Coronary artery (tissue), 2 donors: ENCODE measurements at regions not wholly inside any gene's neighbourhood (a gene's known extent, or its start where the extent isn't known, plus 50 kb on each side); places are given as distances from the start of the nearest gene placed in this dataset.

Experiments used
- DNase-seq: peaks from one replicate; pipeline ENCODE4 v3.0.0-alpha.2; 2017; ENCODE audit warnings: low spot score
- H3K27ac ChIP-seq, 2 donors: fragments of 200-600 bp; sonication (generic); one replicate each; pipeline ENCODE4 v1.5.1; 2016 to 2019
- H3K4me3 ChIP-seq: fragments of 200-600 bp; sonication (generic); 2 replicates; pipeline ENCODE4 v1.5.1; 2016; ENCODE audit warnings: mild to moderate bottlenecking, moderate library complexity
- TF ChIP-seq, protein P1 (sequence below): fragments of 200-600 bp; sonication (generic); IDR thresholded peaks from one replicate; pipeline ENCODE4 v1.5.1; 2019; ENCODE audit warnings: antibody characterized with exemption

DNA sequence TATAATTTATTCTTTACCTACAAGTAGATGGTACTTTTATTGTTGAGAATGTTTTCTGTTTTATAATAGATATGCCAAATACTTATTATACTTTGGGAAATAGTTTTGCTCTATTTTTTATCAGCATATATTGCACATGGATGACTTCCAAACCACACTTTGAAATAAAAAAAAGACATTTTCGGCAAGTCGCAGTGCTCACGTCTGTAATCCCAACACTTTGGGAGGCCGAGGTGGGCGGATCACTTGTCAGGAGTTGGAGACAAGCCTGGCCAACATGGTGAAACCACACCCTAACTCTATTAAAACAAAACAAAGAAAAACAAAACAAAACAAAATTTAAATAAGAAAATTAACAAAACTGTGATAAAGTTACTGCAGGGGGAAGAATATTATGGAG is 983.9 kb upstream of the CNTN5 start:
- TF ChIP-seq, protein P1, sequence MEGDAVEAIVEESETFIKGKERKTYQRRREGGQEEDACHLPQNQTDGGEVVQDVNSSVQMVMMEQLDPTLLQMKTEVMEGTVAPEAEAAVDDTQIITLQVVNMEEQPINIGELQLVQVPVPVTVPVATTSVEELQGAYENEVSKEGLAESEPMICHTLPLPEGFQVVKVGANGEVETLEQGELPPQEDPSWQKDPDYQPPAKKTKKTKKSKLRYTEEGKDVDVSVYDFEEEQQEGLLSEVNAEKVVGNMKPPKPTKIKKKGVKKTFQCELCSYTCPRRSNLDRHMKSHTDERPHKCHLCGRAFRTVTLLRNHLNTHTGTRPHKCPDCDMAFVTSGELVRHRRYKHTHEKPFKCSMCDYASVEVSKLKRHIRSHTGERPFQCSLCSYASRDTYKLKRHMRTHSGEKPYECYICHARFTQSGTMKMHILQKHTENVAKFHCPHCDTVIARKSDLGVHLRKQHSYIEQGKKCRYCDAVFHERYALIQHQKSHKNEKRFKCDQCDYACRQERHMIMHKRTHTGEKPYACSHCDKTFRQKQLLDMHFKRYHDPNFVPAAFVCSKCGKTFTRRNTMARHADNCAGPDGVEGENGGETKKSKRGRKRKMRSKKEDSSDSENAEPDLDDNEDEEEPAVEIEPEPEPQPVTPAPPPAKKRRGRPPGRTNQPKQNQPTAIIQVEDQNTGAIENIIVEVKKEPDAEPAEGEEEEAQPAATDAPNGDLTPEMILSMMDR = no peak
- H3K4me3 ChIP-seq = no peak overlapping the region
- no peak overlapping the region for H3K27ac ChIP-seq
- no peak for DNase-seq

DNA sequence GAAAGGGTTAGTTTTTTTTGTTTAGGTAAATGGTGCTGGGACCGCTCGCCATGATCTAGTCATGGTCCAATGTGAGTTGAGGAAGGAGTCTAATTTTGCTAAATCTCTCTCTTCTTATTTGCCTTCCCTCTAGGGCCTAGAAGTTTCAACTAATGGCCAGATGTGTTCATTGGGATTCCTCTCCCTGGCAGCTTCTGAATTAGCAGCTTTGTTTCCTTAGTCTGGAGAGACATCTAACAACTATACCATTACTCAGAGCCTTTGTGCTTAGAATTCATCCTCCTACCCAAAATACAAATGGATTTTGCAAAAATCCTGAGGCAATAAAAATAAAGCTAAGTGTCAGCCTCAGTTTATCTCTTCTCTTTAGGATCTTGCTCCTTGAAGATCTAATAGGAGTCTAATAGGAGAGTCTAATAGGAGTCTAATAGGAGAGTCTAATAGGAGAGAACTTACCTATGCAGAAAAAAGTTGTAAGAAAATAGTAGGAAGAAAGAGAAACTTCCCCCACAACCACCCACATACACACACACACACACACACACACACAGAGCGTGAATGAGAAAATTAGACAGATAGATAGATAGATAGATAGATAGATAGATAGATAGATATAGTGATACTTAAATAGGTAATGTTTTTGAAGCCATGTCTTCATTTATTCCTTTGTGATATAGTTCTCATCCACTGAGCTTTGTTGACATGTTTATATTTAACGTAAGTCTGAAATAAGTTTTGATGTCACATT is 980.5 kb upstream of the CNTN5 start:
- TF ChIP-seq, protein P1 = no peak
- Histone ChIP-seq H3K4me3 (no peak overlapping the region), H3K27ac (no peak overlapping the region)
- no peak for DNase-seq

DNA sequence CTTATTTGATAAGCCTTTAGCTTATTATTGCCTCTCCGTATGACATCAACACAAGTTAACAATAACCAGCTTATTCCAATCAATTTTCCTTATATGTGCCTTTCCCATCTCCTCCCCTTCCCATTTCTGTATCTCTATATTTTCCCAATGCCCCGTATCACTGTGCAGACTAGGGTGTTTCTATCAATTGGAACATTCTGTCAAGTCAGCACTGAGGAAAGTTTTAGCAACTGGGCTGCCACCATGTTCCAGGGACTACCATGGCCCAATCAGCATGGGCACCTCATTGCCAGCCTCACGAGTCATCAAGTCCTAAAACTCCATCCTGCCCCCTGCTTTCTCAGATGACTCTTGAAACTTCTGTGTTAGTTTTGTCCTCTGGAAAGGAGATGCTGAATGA is 973.1 kb upstream of the CNTN5 start:
- TF ChIP-seq, protein P1 = no peak
- H3K4me3 ChIP-seq = no peak overlapping the region
- no peak for DNase-seq
- H3K27ac ChIP-seq = no peak overlapping the region

DNA sequence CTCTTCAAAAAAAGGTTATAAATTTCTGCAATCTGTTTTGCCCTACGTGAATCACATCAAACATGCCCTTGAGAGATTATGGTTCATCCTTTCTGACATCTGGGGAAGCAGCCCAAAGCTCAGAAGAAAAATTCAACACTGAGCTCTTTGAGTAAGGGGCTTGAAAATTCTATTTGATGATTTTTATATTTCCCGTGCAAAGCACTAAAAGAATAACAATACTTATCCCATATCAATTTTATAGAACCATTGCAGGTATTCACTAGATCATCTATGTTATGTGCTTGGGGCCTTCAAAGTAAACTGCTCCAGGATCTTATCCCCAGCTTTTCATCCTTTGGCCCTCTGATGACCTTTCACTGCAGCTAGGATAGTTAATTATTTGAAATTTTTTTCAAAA is 966.9 kb upstream of the CNTN5 start:
- no peak overlapping the region for H3K4me3 ChIP-seq
- H3K27ac ChIP-seq = no peak overlapping the region
- no peak for DNase-seq
- TF ChIP-seq, protein P1 = no peak

DNA sequence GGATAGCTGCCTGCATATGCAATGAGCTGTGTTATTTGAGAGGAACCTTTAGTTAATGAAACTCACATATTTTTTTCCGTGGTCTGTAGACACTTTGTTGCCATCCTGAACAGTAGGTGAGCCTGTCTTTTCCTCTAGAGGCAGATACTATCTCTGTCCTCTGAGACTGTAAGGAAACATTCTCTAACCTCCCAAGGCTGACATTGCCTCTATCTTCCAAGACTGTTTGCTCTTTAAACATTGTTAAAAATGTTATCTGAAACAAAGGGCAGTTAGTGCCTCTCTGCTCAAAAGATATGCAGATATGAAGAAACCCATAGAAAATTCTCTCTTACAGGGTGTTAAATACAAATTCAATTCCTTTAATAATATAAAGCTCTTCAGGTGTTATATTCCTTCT is 963.8 kb upstream of the CNTN5 start:
- DNase-seq = no peak
- Histone ChIP-seq H3K27ac (no peak overlapping the region), H3K4me3 (no peak overlapping the region)
- TF ChIP-seq, protein P1 = no peak

DNA sequence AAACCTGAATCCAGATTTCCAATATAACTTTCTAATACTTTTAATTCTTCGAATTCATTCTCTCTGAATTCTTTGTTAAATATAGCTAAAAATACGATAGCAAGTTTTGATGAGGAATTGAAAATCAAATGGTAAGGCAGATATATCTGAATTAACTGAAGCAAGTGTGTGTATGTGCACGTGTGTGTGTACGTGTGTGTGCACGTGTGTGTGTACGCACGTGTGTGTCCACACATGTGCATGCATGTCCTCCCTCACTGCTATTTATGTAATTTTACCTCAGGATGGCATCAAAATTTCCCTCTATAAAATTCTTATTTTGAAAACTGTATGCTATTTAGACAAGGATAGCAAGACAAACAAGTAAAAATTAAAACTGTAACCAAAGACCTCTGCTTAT is 961.3 kb upstream of the CNTN5 start:
- Histone ChIP-seq H3K4me3 (no peak overlapping the region), H3K27ac (no peak overlapping the region)
- TF ChIP-seq, protein P1 = no peak
- no peak for DNase-seq

DNA sequence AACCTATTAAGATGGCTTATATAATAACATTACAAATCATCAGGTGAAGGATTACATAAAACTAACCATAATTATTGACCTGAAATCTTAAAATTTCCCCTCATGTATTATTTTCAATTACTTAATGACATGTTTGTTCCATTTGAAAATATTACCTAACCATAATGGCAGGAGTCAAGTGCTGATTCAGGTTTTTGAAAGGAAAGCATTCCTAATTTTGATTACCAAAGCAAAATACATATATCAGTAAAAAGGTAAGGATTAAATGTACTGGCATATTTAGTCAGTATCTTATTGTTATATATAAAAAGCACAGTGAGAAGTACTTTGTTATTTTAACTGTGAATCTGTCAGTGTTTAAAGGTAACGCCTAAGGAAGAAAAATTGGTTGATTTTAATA is 960.0 kb upstream of the CNTN5 start:
- DNase-seq = no peak
- TF ChIP-seq, protein P1 = no peak

More for the DNA sequence above, 960.0 kb upstream of the CNTN5 start:
- Histone ChIP-seq H3K4me3 (no peak overlapping the region), H3K27ac (no peak overlapping the region)
